Esophagus muscularis mucosa (tissue), 4 donors: ENCODE measurements at regions not wholly inside any gene's neighbourhood (a gene's known extent, or its start where the extent isn't known, plus 50 kb on each side); places are given as distances from the start of the nearest gene placed in this dataset.

Experiments
- DNase-seq: peaks from one replicate; pipeline ENCODE4 v3.0.0-alpha.2; 2017; ENCODE audit errors: extremely low spot score
- H3K27ac ChIP-seq, 4 donors: fragments of 200-600 bp; sonication (generic); replicated peaks in 1 of 4; 1 replicate in 3 of 4; 2 replicates in 1 of 4; pipeline ENCODE4 v1.5.1; 2016 to 2019; ENCODE audit warnings: mild to moderate bottlenecking in 1 of 4
- H3K27me3 ChIP-seq, 4 donors: fragments of 200-600 bp; sonication (generic); one replicate each; pipeline versions ENCODE4 v1.5.1 to v1.6.0; 2016 to 2019
- H3K36me3 ChIP-seq, 4 donors: fragments of 200-600 bp; sonication (generic); one replicate each; pipeline ENCODE4 v1.5.1; 2016 to 2019
- H3K4me1 ChIP-seq, 4 donors: fragments of 200-600 bp; sonication (generic); one replicate each; pipeline ENCODE4 v1.5.1; 2016 to 2019
- H3K4me3 ChIP-seq, 4 donors: fragments of 200-600 bp; sonication (generic); 1 replicate in 2 of 4; 2 replicates in 2 of 4; pipeline ENCODE4 v1.5.1; 2016 to 2019; ENCODE audit warnings: mild to moderate bottlenecking in 4 of 4, moderate library complexity in 1 of 4
- H3K9me3 ChIP-seq, 4 donors: fragments of 200-600 bp; sonication (generic); 1 replicate in 3 of 4; 2 replicates in 1 of 4; pipeline ENCODE4 v1.5.1; 2016 to 2019
- EP300 ChIP-seq: sonication (generic); formaldehyde crosslinking; IDR thresholded peaks from one replicate; pipeline ENCODE4 v1.6.1; 2017; ENCODE audit warnings: antibody characterized with exemption
- POLR2A ChIP-seq: fragments of 450-650 bp; IDR thresholded peaks from one replicate; pipeline ENCODE4 v1.6.1; 2017; ENCODE audit warnings: antibody characterized with exemption, moderate library complexity, mild to moderate bottlenecking, low read depth
- POLR2AphosphoS5 ChIP-seq, 2 donors: sonication (generic); formaldehyde crosslinking; IDR thresholded peaks; one replicate each; pipeline ENCODE4 v1.6.1; 2017; ENCODE audit warnings: antibody characterized with exemption in 2 of 2
- WGBS: methylation state at CpG from one replicate; pipeline ENCODE4 v1.1.5; 2018; 5-methylcytosine and 5-hydroxymethylcytosine counted together
- intact Hi-C: fragments of 100-400 bp; cut with DNase I; formaldehyde crosslinking; loops from one replicate; pipeline ENCODE4 v1.15.1; 2023
- TF ChIP-seq, protein P1 (sequence below), 3 experiments: fragments of 200-600 bp in 2 of 3; fragments of 450-650 bp in 1 of 3; sonication (generic) in 2 of 3; IDR thresholded peaks; one replicate each; pipeline ENCODE4 v1.5.1; 2017 to 2019; ENCODE audit warnings: antibody characterized with exemption in 3 of 3, mild to moderate bottlenecking in 2 of 3, moderate library complexity in 1 of 3

DNA sequence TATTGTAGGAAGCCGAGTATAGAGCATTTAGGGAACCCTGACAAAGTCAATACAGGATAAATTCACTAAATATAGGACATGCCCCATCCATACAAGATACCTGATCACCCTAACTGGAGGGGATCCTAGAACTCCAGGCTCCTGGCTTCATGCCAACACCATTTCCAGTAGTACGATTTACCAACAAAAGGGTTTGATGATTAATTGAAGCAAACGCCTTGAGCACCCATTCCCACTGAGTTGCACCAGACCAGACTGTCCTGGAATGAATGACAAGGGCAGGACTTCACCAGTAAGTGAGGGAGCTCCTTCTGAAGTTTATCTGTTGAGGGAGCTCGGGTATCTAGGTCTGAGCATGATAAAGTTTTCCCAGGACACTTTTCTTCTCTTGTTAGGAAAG, 327.2 kb upstream of the MSX2 start:
- intact Hi-C loops = no loop called here

DNA sequence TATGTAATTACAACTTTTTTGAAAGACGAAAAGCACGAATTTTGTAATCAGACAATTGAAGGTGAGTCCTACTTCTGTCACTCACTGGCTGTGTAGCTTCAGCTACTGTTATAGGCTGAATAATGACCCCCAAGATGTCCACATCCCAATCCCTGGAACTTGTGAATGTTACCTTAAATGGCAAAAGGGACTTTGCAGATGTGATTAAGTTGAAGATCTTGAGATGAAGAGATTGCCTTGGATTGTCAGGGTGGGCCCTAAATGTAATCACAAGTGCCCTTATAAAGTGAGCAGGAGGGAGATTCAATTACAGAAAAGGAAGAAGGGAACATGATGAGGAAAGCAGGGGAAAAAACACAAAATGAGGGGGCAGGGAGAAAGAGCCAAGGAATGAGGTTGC, 326.2 kb upstream of the MSX2 start:
- Histone ChIP-seq H3K9me3 (no peaks in the 10 kb centered on the region), H3K27ac (no peak overlapping the region), H3K4me3 (no peak overlapping the region), H3K27me3 (peaks cover 0 to 21% (median 0%) of the 10 kb centered on the region in 4 donors), H3K4me1 (no peaks in the 10 kb centered on the region), H3K36me3 (no peaks in the 10 kb centered on the region)
- intact Hi-C loops = no loop called here
- TF ChIP-seq EP300 (no peak), POLR2A (no peak)
- 83% methylated on average over 2 of the region's 2 CpGs for WGBS
- DNase-seq = peak; percentile 57

More for the DNA sequence above, 327.2 kb upstream of the MSX2 start:
- Histone ChIP-seq H3K4me1 (no peaks in the 10 kb centered on the region), H3K27ac (no peak overlapping the region), H3K4me3 (no peak overlapping the region), H3K36me3 (no peaks in the 10 kb centered on the region), H3K9me3 (no peaks in the 10 kb centered on the region), H3K27me3 (peaks cover 0 to 21% (median 0%) of the 10 kb centered on the region in 4 donors)
- DNase-seq = peak; percentile 82
- WGBS = 54% methylated on average over 4 of the region's 4 CpGs
- TF ChIP-seq EP300 = no peak
- TF ChIP-seq POLR2A = no peak

DNA sequence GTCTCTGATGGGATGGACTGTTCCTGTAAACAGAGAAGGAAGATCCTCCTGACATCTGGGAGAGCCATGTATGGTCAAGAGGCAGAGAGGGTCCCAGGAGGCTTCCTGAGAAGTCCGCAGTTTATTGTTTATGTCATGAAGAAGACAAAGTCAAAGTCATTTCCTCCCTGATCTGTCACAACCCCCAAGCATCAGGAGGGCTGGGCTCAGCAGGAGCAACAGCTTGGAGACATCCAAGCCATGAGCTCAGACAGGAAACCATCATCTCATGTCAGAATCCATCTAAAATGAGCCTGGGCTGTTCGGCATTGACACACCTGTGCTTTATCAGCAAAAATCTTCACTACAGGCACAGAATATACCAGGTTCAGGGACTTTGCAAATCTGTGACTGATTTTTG, 325.0 kb upstream of the MSX2 start:
- no peak overlapping the region for H3K27ac ChIP-seq
- peak; percentile 60 for DNase-seq
- 23% methylated on average over 2 of the region's 2 CpGs for WGBS
- H3K36me3 ChIP-seq = no peaks in the 10 kb centered on the region
- H3K4me1 ChIP-seq = no peaks in the 10 kb centered on the region
- H3K4me3 ChIP-seq = no peak overlapping the region
- TF ChIP-seq, protein P1, sequence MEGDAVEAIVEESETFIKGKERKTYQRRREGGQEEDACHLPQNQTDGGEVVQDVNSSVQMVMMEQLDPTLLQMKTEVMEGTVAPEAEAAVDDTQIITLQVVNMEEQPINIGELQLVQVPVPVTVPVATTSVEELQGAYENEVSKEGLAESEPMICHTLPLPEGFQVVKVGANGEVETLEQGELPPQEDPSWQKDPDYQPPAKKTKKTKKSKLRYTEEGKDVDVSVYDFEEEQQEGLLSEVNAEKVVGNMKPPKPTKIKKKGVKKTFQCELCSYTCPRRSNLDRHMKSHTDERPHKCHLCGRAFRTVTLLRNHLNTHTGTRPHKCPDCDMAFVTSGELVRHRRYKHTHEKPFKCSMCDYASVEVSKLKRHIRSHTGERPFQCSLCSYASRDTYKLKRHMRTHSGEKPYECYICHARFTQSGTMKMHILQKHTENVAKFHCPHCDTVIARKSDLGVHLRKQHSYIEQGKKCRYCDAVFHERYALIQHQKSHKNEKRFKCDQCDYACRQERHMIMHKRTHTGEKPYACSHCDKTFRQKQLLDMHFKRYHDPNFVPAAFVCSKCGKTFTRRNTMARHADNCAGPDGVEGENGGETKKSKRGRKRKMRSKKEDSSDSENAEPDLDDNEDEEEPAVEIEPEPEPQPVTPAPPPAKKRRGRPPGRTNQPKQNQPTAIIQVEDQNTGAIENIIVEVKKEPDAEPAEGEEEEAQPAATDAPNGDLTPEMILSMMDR (IDR thresholded peaks at IDR 0.05) = no peak
- TF ChIP-seq EP300 (no peak), POLR2AphosphoS5 (IDR thresholded peaks at IDR 0.05) (no peak), POLR2A (no peak)
- intact Hi-C loops = no loop called here
- no peaks in the 10 kb centered on the region for H3K9me3 ChIP-seq
- peaks cover 0 to 13% (median 0%) of the 10 kb centered on the region in 4 donors for H3K27me3 ChIP-seq

DNA sequence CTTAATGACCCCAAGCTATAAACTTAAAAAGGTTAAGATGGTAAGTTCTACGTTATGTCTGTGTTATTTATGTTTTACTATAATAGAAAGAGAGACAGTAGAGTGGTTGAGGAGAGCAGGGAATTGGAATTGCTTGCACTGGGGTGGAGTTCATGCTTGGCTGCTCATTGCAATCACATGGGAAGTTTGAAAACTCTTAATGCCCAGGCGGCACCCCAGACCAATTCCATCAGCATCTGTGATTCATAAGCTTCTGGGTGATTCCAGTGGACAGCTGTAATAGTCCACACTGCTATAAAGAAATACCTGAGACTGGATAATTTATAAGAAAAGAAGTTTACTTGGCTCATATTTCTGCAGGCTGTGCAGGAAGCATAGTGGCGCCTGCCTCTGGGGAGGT, 323.9 kb upstream of the MSX2 start:
- intact Hi-C loops = no loop called here
- Histone ChIP-seq H3K4me1 (no peaks in the 10 kb centered on the region), H3K9me3 (no peaks in the 10 kb centered on the region), H3K27me3 (peaks cover 0 to 5% (median 0%) of the 10 kb centered on the region in 4 donors), H3K27ac (no peak overlapping the region), H3K36me3 (no peaks in the 10 kb centered on the region), H3K4me3 (no peak overlapping the region)
- DNase-seq = no peak
- TF ChIP-seq POLR2AphosphoS5 (IDR thresholded peaks at IDR 0.05) (no peak), EP300 (no peak), POLR2A (no peak)
- TF ChIP-seq, protein P1 (IDR thresholded peaks at IDR 0.05) = no peak
- WGBS = 36% methylated on average over 3 of the region's 3 CpGs

DNA sequence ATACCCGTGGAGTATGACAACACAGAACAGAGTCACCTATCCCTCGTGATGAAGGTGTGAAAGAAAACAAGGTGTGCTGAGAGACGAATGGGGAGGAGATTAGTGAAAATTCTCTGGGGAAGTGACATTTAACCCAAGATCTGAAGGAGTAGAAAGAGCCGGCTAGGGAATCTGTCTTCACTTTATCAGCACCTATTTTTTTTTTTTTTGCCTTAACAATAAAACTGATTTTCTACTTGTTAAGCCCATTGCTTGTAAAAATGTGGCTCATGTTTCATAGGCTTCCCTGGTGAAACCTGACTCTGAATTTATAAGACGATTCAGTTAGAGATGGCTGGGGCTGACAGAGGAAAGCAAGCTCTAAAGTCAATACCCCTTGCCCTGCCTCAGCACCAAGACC, 322.6 kb upstream of the MSX2 start:
- Histone ChIP-seq H3K9me3 (no peaks in the 10 kb centered on the region), H3K27me3 (peaks cover 0 to 3% (median 0%) of the 10 kb centered on the region in 4 donors), H3K27ac (no peak overlapping the region), H3K4me3 (no peak overlapping the region), H3K36me3 (no peaks in the 10 kb centered on the region), H3K4me1 (no peaks in the 10 kb centered on the region)
- intact Hi-C loops = no loop called here
- TF ChIP-seq POLR2AphosphoS5 (IDR thresholded peaks at IDR 0.05) (no peak), POLR2A (no peak), EP300 (no peak)
- WGBS = 53% methylated on average over 5 of the region's 5 CpGs
- DNase-seq = no peak

DNA sequence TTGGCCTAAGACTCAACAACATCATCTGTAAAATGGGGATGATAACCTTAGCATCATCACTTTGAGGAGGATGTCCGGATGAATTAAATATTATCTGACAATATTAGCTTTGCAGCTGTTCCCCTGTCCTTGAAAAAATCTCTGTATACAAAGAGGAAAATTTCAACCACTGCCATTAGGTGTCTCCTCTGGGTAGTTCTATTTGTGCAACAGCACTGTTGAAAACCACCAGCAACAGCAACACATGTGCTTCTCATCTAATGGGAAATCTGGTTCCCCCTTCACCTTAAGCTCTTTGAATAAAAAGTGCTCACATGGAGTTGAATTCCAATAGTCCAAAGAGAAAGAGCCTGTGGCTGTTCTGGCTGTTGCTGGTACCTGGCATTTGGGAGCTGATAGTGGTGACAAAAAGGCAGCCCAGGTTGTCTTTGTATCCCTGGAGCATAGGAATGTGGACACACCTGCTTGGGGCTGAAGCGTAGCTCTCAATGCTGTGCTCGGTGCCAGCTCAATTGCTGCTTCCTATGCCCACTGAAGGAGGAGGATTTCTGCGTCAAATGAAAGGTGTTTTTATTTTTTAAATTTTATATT, 322.1 kb upstream of the MSX2 start:
- Histone ChIP-seq H3K4me1 (no peaks in the 10 kb centered on the region), H3K36me3 (no peaks in the 10 kb centered on the region), H3K9me3 (no peaks in the 10 kb centered on the region), H3K4me3 (no peak overlapping the region), H3K27ac (no peak overlapping the region), H3K27me3 (peaks cover 0 to 3% (median 0%) of the 10 kb centered on the region in 4 donors)
- no peak for TF ChIP-seq POLR2A
- TF ChIP-seq EP300 = no peak
- TF ChIP-seq, protein P1 (IDR thresholded peaks at IDR 0.05) = no peak
- no peak for TF ChIP-seq POLR2AphosphoS5 (IDR thresholded peaks at IDR 0.05)
- intact Hi-C loops = no loop called here
- WGBS = 84% methylated on average over 4 of the region's 4 CpGs
- peak; percentile 68 for DNase-seq
